ENCODE measurements at regions not wholly inside any gene's neighbourhood (a gene's known extent, or its start where the extent isn't known, plus 50 kb on each side); places are given as distances from the start of the nearest gene placed in this dataset.

GRCh38 chr14:106422066-106422465 lies 895.7 kb downstream of the TMEM121 start:
- TF ChIP-seq PATZ1 (CRISPR knock-in tag; IDR thresholded peaks at IDR 0.05; ENCODE audit: borderline replicate concordance), result no peak
- no peak for TF ChIP-seq SNAI2 (CRISPR knock-in tag; IDR thresholded peaks at IDR 0.05)
- TF ChIP-seq CSDC2 (CRISPR knock-in tag; IDR thresholded peaks at IDR 0.05), result no peak
- TF ChIP-seq ZNF565 (CRISPR knock-in tag; conservative IDR thresholded peaks at IDR 0.05; ENCODE audit: low read depth), result no peak
